HEK293T (cell line): ENCODE measurements at regions not wholly inside any gene's neighbourhood (a gene's known extent, or its start where the extent isn't known, plus 50 kb on each side); places are given as distances from the start of the nearest gene placed in this dataset.

Experiments used
- CTCF ChIA-PET: fragments of 350-600 bp; formaldehyde crosslinking; extraction: SDS; loops from one replicate; lab custom pipeline; 2021; ENCODE audit warnings: antibody characterized with exemption, inconsistent platforms; lab: Yijun Ruan, JAX
- POLR2A ChIA-PET: fragments of 350-600 bp; formaldehyde crosslinking; extraction: SDS; loops from one replicate; lab custom pipeline; 2020; ENCODE audit warnings: antibody characterized with exemption, inconsistent platforms; lab: Yijun Ruan, JAX
- DNase-seq: peaks from one replicate; pipeline ENCODE4 v3.0.0; 2012; ENCODE audit warnings: mixed read lengths; ENCODE audit errors: extremely low spot score
- ARNT ChIP-seq: fragments of 450-650 bp; IDR thresholded peaks from 2 replicates; pipeline ENCODE4 v1.6.1; 2017; ENCODE audit warnings: mild to moderate bottlenecking
- BHLHE40 ChIP-seq: fragments of 450-650 bp; IDR thresholded peaks from 2 replicates; pipeline ENCODE4 v1.6.1; 2016; ENCODE audit warnings: mild to moderate bottlenecking, moderate library complexity, borderline replicate concordance
- CTBP1 ChIP-seq: fragments of 450-650 bp; IDR thresholded peaks from 2 replicates; pipeline ENCODE4 v1.6.1; 2016; ENCODE audit warnings: borderline replicate concordance
- ELF4 ChIP-seq: fragments of 450-650 bp; IDR thresholded peaks from 2 replicates; pipeline ENCODE4 v1.6.1; 2017; ENCODE audit warnings: antibody characterized with exemption
- FOXA1 ChIP-seq: fragments of 450-650 bp; IDR thresholded peaks from 2 replicates; pipeline ENCODE4 v1.6.1; 2016; ENCODE audit warnings: mild to moderate bottlenecking
- FOXK2 ChIP-seq: fragments of 450-650 bp; IDR thresholded peaks from 2 replicates; pipeline ENCODE4 v1.6.1; 2016; ENCODE audit warnings: mild to moderate bottlenecking
- FOXM1 ChIP-seq: fragments of 450-650 bp; IDR thresholded peaks from 2 replicates; pipeline ENCODE4 v1.6.1; 2017; ENCODE audit warnings: mild to moderate bottlenecking, borderline replicate concordance
- HDGF ChIP-seq: fragments of 450-650 bp; IDR thresholded peaks from 2 replicates; pipeline ENCODE4 v1.6.1; 2017; ENCODE audit warnings: antibody characterized with exemption, borderline replicate concordance
- L3MBTL2 ChIP-seq: fragments of 450-650 bp; conservative IDR thresholded peaks from 2 replicates; pipeline ENCODE4 v1.6.1; 2016; ENCODE audit warnings: mild to moderate bottlenecking
- LEF1 ChIP-seq: fragments of 450-650 bp; IDR thresholded peaks from 2 replicates; pipeline ENCODE4 v1.6.1; 2017; ENCODE audit warnings: mild to moderate bottlenecking, borderline replicate concordance
- NFRKB ChIP-seq: fragments of 450-650 bp; IDR thresholded peaks from 2 replicates; pipeline ENCODE4 v1.6.1; 2016; ENCODE audit warnings: mild to moderate bottlenecking, moderate library complexity
- SP1 ChIP-seq: fragments of 450-650 bp; IDR thresholded peaks from 2 replicates; pipeline ENCODE4 v1.6.1; 2017
- SUZ12 ChIP-seq: fragments of 450-650 bp; IDR thresholded peaks from 2 replicates; pipeline ENCODE4 v1.6.1; 2016; ENCODE audit warnings: mild to moderate bottlenecking
- TARDBP ChIP-seq: fragments of 450-650 bp; IDR thresholded peaks from 2 replicates; pipeline ENCODE4 v1.6.1; 2016
- ZNF384 ChIP-seq: fragments of 450-650 bp; IDR thresholded peaks from 2 replicates; pipeline ENCODE4 v1.6.1; 2016
- TF ChIP-seq, protein P1 (sequence below): fragments of 450-650 bp; IDR thresholded peaks from 2 replicates; pipeline ENCODE4 v1.6.1; 2016

DNA sequence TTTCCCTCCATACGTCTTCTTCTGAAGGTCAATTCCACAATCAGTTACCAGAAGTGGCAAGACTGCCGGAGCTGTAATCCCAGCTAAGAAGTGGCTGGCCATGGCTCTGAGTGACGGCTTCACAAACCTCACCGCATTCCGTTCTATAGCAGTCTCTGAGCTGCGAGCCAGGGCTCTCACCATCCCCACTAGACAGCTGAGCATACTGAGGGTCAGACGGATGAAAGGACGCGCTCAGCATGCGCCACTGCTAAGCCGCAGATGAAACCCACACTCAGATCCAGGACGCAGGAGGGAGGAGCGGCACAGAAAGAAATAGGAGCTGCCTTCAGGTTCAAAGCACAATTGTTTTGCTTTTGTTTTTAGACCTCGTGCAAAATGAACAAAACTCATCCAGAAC is 97.9 kb downstream of the ANKRD60 start:
- CTCF ChIA-PET = no interaction called here
- POLR2A ChIA-PET = interaction anchor here (0.8 kb wide), 1 partner anchor 16 kb away, joined by 3 read pairs; no protein-coding TSS in a partner anchor
- TF ChIP-seq ELF4 = no peak
- TF ChIP-seq, protein P1, sequence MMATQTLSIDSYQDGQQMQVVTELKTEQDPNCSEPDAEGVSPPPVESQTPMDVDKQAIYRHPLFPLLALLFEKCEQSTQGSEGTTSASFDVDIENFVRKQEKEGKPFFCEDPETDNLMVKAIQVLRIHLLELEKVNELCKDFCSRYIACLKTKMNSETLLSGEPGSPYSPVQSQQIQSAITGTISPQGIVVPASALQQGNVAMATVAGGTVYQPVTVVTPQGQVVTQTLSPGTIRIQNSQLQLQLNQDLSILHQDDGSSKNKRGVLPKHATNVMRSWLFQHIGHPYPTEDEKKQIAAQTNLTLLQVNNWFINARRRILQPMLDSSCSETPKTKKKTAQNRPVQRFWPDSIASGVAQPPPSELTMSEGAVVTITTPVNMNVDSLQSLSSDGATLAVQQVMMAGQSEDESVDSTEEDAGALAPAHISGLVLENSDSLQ = no peak
- no peak for TF ChIP-seq CTBP1
- no peak for TF ChIP-seq FOXM1
- TF ChIP-seq SP1 = no peak
- no peak for TF ChIP-seq BHLHE40
- TF ChIP-seq FOXK2 = no peak
- TF ChIP-seq FOXA1 = no peak
- no peak for TF ChIP-seq HDGF
- no peak for TF ChIP-seq ZNF384
- TF ChIP-seq SUZ12 = no peak
- TF ChIP-seq NFRKB = no peak
- no peak for TF ChIP-seq TARDBP
- TF ChIP-seq LEF1 = no peak
- no peak for TF ChIP-seq L3MBTL2
- TF ChIP-seq ARNT = no peak
- no peak for DNase-seq

DNA sequence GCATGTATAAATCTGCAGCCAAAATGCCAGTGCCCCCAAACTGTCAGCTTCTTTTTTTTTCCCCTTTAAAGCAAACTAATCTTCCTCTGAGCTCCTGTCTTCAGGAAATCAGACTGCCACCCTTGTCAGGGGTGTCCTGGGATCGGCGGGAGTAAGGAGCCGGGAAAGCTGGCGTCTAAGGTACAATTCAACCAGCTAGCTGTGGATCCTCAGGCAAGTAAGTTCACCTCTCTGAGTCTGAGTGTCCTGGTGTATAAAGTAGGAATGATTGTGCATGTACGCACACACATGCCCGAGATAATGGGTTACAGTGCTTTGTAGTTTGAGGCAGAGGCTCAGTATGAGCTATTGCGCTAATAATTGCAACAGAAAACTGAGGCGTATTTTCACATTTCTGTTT is 98.3 kb downstream of the ANKRD60 start:
- DNase-seq = no peak
- POLR2A ChIA-PET = interaction anchor here (0.8 kb wide), 1 partner anchor 16 kb away, joined by 3 read pairs; no protein-coding TSS in a partner anchor
- CTCF ChIA-PET = interaction anchor here (0.5 kb wide), 1 partner anchor 118 kb away, joined by 3 read pairs; no protein-coding TSS in a partner anchor
- TF ChIP-seq FOXA1 = no peak
- no peak for TF ChIP-seq LEF1
- no peak for TF ChIP-seq ARNT
- TF ChIP-seq, protein P1 = no peak
- TF ChIP-seq ELF4 = no peak
- no peak for TF ChIP-seq BHLHE40
- no peak for TF ChIP-seq HDGF
- TF ChIP-seq TARDBP = no peak
- TF ChIP-seq FOXM1 = no peak
- TF ChIP-seq FOXK2 = no peak
- no peak for TF ChIP-seq L3MBTL2
- TF ChIP-seq SUZ12 = no peak
- TF ChIP-seq SP1 = no peak
- no peak for TF ChIP-seq ZNF384
- TF ChIP-seq NFRKB = no peak
- TF ChIP-seq CTBP1 = no peak

DNA sequence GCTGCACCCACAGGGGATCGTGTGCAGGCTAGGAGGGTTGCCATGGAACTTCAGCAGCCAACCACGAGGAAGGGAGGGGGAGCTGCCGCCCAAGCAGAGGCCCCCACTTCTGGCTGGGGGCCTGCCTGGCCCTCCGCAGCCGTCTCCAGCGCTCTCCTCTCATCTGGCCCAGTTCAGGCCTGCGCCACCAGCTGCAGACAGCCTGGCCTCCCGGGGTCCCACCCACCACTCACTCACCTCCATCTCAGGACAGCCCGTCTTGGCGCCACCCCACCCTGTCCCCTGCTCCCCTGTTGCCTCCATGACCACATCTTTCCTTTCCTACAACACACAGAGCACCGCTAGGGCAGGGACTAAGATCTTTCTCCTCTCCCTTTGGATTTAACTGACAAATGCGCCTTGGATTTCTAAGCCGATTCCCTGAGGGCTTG is 98.7 kb downstream of the ANKRD60 start:
- ChIA-PET POLR2A (no interaction called here), CTCF (interaction anchor here (0.5 kb wide), 1 partner anchor 118 kb away, joined by 3 read pairs; no protein-coding TSS in a partner anchor)
- TF ChIP-seq FOXK2 (no peak), HDGF (no peak), L3MBTL2 (no peak)
- TF ChIP-seq, protein P1 = no peak
- no peak for DNase-seq

DNA sequence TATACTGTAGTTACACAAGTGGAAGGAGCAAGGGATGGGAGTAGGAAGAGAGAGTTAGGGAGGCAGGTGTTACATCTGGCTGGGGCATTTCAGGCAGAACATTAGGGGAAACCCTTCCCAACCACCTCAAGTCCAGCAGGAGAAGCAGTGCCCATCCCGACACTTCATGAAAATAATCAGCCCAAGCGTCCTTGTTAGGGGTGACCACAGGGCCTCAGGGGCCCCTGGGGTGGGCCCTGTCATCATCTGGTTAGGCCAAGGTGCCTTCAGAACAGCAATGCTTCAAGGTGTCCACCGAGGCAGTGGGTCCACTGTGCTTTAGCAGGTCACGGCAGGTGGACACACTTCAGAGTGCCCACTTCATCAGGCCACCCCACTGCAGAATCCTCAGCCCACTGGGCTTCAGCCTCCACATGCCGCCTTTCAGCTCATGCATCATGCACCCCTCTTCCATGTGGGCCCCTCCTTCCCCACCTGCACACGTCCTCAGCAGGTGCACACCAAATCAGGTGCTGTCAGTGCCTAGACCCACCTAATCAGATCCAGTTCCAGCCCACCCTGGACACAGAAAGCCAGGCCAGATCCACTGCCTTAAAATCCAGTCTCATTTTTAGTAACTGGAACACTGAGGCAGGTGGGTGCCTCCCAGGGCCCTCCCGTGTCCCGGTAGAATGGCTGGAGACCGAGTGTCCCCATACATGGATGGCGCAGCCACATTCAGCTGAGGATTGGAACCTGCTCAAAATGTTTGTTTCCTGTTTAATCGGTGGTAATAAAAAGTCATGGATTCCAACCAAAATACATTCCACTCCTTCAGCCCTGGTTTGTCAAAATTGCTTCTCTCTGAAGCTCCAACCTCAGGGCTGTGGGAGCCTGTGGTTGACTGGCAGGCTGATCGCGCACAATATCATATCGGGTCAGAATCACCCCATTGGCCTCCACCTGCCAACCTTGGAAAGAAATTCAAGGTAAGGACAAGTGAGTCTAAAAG is 99.5 kb downstream of the ANKRD60 start:
- TF ChIP-seq FOXK2 = no peak
- no peak for TF ChIP-seq L3MBTL2
- TF ChIP-seq NFRKB = no peak
- TF ChIP-seq HDGF = no peak
- TF ChIP-seq BHLHE40 = no peak
- no peak for TF ChIP-seq LEF1
- TF ChIP-seq SUZ12 = no peak
- no peak for TF ChIP-seq FOXA1
- TF ChIP-seq, protein P1 = no peak
- TF ChIP-seq ZNF384 = no peak
- no peak for TF ChIP-seq ARNT
- no peak for DNase-seq
- ChIA-PET CTCF (no interaction called here), POLR2A (no interaction called here)

DNA sequence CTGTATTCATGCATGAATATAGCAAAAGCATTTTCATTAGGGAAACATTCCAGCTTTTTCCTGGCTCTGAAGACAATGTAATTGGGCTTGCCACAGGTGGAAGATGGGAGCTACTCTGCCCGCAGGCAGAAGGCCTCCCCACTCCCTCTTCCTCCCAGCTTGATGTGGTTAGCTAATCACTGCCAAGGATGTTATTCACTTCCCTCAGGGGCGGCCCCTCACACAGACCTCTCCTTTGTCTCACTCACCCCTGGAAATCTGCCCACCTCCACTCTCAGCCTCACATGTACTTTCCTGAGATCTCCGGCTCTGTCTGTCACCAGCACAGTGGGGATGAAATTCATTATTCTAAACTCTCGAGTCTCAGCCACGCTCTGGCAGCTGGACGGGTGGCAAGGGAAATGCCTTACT is 100.7 kb downstream of the ANKRD60 start:
- no peak for TF ChIP-seq ZNF384
- TF ChIP-seq CTBP1 = no peak
- no peak for TF ChIP-seq BHLHE40
- no peak for TF ChIP-seq SP1
- no peak for TF ChIP-seq SUZ12
- TF ChIP-seq FOXM1 = no peak
- no peak for TF ChIP-seq LEF1
- no peak for TF ChIP-seq ARNT
- no peak for TF ChIP-seq L3MBTL2
- TF ChIP-seq NFRKB = no peak
- no peak for TF ChIP-seq FOXK2
- TF ChIP-seq ELF4 = no peak
- ChIA-PET POLR2A (no interaction called here), CTCF (no interaction called here)
- no peak for DNase-seq
